ENCODE measurements at regions not wholly inside any gene's neighbourhood (a gene's known extent, or its start where the extent isn't known, plus 50 kb on each side); places are given as distances from the start of the nearest gene placed in this dataset.
"Not testable (repeated sequence)": the region's sequence is repeated elsewhere in the genome, so short reads cannot be mapped to it uniquely, and the experiment has no call there.

- in situ Hi-C loops (cut with HindIII; ENCODE audit: low sequenced_read_pairs) = not testable (repeated sequence)
Measured at GRCh38 chr1:66424530-66424929, 109.4 kb upstream of the SGIP1 start.

GRCh38 chr1:66426239-66426853 is 107.6 kb upstream of the SGIP1 start:
- in situ Hi-C loops (cut with HindIII; ENCODE audit: low sequenced_read_pairs) = no loop called here

- in situ Hi-C loops (cut with HindIII; ENCODE audit: low sequenced_read_pairs) = loop anchor here (10.0 kb wide), 1 partner anchor 186 kb away; no protein-coding TSS in a partner anchor
Measured at GRCh38 chr1:66430815-66431214, 103.1 kb upstream of the SGIP1 start.

GRCh38 chr1:66431999-66432398 is 102.0 kb upstream of the SGIP1 start:
- in situ Hi-C loops (cut with HindIII; ENCODE audit: low sequenced_read_pairs) = loop anchor here (10.0 kb wide), 1 partner anchor 187 kb away; no protein-coding TSS in a partner anchor

GRCh38 chr1:66433611-66434010 is 100.3 kb upstream of the SGIP1 start:
- in situ Hi-C loops (cut with HindIII; ENCODE audit: low sequenced_read_pairs) = loop anchor here (10.0 kb wide), 1 partner anchor 189 kb away; no protein-coding TSS in a partner anchor

GRCh38 chr1:66434096-66434495 is 99.9 kb upstream of the SGIP1 start:
- in situ Hi-C loops (cut with HindIII; ENCODE audit: low sequenced_read_pairs) = loop anchor here (10.0 kb wide), 1 partner anchor 189 kb away; no protein-coding TSS in a partner anchor

- in situ Hi-C loops (cut with HindIII; ENCODE audit: low sequenced_read_pairs) = loop anchor here (10.0 kb wide), 1 partner anchor 191 kb away; no protein-coding TSS in a partner anchor
Measured at GRCh38 chr1:66435541-66435940, 98.4 kb upstream of the SGIP1 start.

GRCh38 chr1:66436378-66437135 is 97.4 kb upstream of the SGIP1 start:
- in situ Hi-C loops (cut with HindIII; ENCODE audit: low sequenced_read_pairs) = loop anchor here (10.0 kb wide), 1 partner anchor 192 kb away; no protein-coding TSS in a partner anchor

- in situ Hi-C loops (cut with HindIII; ENCODE audit: low sequenced_read_pairs) = loop anchor here (10.0 kb wide), 1 partner anchor 192 kb away; no protein-coding TSS in a partner anchor
Measured at GRCh38 chr1:66437136-66437401, 96.9 kb upstream of the SGIP1 start.

GRCh38 chr1:66438062-66438461 is 95.9 kb upstream of the SGIP1 start:
- in situ Hi-C loops (cut with HindIII; ENCODE audit: low sequenced_read_pairs) = loop anchor here (10.0 kb wide), 1 partner anchor 193 kb away; no protein-coding TSS in a partner anchor

GRCh38 chr1:66438501-66438900 is 95.5 kb upstream of the SGIP1 start:
- in situ Hi-C loops (cut with HindIII; ENCODE audit: low sequenced_read_pairs) = loop anchor here (10.0 kb wide), 1 partner anchor 194 kb away; no protein-coding TSS in a partner anchor

- in situ Hi-C loops (cut with HindIII; ENCODE audit: low sequenced_read_pairs) = loop anchor here (10.0 kb wide), 1 partner anchor 194 kb away; no protein-coding TSS in a partner anchor
Measured at GRCh38 chr1:66439031-66439740, 94.8 kb upstream of the SGIP1 start.

- in situ Hi-C loops (cut with HindIII; ENCODE audit: low sequenced_read_pairs) = no loop called here
Measured at GRCh38 chr1:66443793-66444192, 90.2 kb upstream of the SGIP1 start.

- in situ Hi-C loops (cut with HindIII; ENCODE audit: low sequenced_read_pairs) = no loop called here
Measured at GRCh38 chr1:66444438-66445265, 89.3 kb upstream of the SGIP1 start.

GRCh38 chr1:66445492-66446181 is 88.3 kb upstream of the SGIP1 start:
- in situ Hi-C loops (cut with HindIII; ENCODE audit: low sequenced_read_pairs) = no loop called here

GRCh38 chr1:66446261-66447001 is 87.5 kb upstream of the SGIP1 start:
- in situ Hi-C loops (cut with HindIII; ENCODE audit: low sequenced_read_pairs) = no loop called here

- in situ Hi-C loops (cut with HindIII; ENCODE audit: low sequenced_read_pairs) = no loop called here
Measured at GRCh38 chr1:66450043-66450514, 83.9 kb upstream of the SGIP1 start.

- in situ Hi-C loops (cut with HindIII; ENCODE audit: low sequenced_read_pairs) = no loop called here
Measured at GRCh38 chr1:66450847-66451246, 83.1 kb upstream of the SGIP1 start.

GRCh38 chr1:66452162-66452561 is 81.8 kb upstream of the SGIP1 start:
- in situ Hi-C loops (cut with HindIII; ENCODE audit: low sequenced_read_pairs) = no loop called here

Data from DLD1 (cell line).